HAP-1 (cell line): ENCODE measurements at regions not wholly inside any gene's neighbourhood (a gene's known extent, or its start where the extent isn't known, plus 50 kb on each side); places are given as distances from the start of the nearest gene placed in this dataset.
A peak's percentile ranks its signal among the peaks of the same experiment; 100 is the strongest.
"Not testable (repeated sequence)": the region's sequence is repeated elsewhere in the genome, so short reads cannot be mapped to it uniquely, and the experiment has no call there.

Source experiments
- DNase-seq, 2 experiments: peaks; one replicate each; pipeline ENCODE4 v3.0.0-alpha.2; 2016 to 2020; ENCODE audit warnings: low spot score in 2 of 2
- H3K27me3 ChIP-seq: fragments of 250-450 bp; sonication (Bioruptor Pico); 2 replicates; pipeline ENCODE4 v1.5.1; 2020; ENCODE audit warnings: low read depth, mild to moderate bottlenecking, moderate library complexity
- H3K36me3 ChIP-seq: fragments of 250-450 bp; sonication (Bioruptor Pico); replicated peaks from 2 replicates; pipeline ENCODE4 v1.5.1; 2020; ENCODE audit warnings: mild to moderate bottlenecking
- H3K4me1 ChIP-seq: fragments of 250-450 bp; sonication (Bioruptor Pico); 2 replicates; pipeline ENCODE4 v1.5.1; 2020; ENCODE audit warnings: mild to moderate bottlenecking
- H3K4me3 ChIP-seq: fragments of 250-450 bp; sonication (Bioruptor Pico); 2 replicates; pipeline ENCODE4 v1.5.1; 2020; ENCODE audit warnings: mild to moderate bottlenecking, moderate library complexity
- H3K9me3 ChIP-seq: fragments of 250-450 bp; sonication (Bioruptor Pico); 2 replicates; pipeline ENCODE4 v1.5.1; 2020; ENCODE audit warnings: mild to moderate bottlenecking, moderate library complexity
- in situ Hi-C: fragments of 300-500 bp; cut with MboI; formaldehyde crosslinking; loops from 3 replicates; pipeline ENCODE4 v1.14.3; 2020; ENCODE audit warnings: low sequenced_read_pairs, inconsistent platforms, mixed read lengths

DNA sequence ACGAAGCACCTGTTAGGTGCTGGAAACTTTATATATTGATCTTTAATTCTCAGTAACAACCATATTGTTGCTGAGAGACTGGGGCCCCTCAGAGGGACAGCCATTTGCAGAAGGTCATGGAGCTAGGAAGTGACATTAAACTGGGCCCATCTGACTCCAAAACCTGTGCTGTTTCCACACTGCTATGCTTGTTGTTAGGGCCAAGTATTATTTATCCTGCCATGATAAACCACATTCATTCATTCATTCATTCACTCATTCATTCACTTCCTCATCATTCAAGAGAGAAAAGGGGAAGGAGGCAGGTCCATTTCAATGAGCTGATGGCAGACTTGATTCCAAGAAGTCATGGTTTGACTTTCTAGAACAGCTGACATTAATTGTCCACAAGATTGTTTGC lies 237.4 kb downstream of the STIM2 start:
- Histone ChIP-seq H3K27me3 (no peaks in the 10 kb centered on the region), H3K4me1 (peaks cover 4% of the 10 kb centered on the region; the same call in 1 of the 2 replicates), H3K4me3 (no peak overlapping the region), H3K9me3 (no peaks in the 10 kb centered on the region), H3K36me3 (no peaks in the 10 kb centered on the region)
- DNase-seq, result no peak
- in situ Hi-C loops, result no loop called here

DNA sequence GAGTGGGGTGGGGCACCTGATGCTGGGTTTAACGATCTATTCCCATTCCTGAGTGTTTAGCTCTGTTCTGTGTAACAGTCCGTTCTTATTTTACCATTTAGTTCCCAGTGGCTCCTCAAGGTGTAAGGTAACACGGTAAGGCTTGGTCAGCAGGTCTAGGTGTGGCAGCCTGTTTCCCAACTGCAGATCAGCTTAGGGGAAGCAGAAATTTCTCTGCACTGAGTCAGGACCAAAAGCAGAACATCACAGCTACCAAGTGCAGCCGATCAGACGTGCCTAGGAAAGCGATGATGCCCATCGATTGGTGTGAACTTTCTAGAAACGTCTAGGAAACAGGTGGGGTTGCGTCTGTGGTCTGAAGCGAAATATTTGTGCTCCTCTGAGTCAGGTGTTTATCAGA lies 240.1 kb downstream of the STIM2 start:
- Histone ChIP-seq H3K9me3 (no peaks in the 10 kb centered on the region), H3K27me3 (no peaks in the 10 kb centered on the region), H3K36me3 (no peaks in the 10 kb centered on the region), H3K4me1 (peaks cover 4% of the 10 kb centered on the region; the same call in 1 of the 2 replicates), H3K4me3 (no peak overlapping the region)
- in situ Hi-C loops, result no loop called here
- no peak for DNase-seq

- Histone ChIP-seq H3K4me3 (no peak overlapping the region), H3K27me3 (no peaks in the 10 kb centered on the region), H3K4me1 (peaks cover 4% of the 10 kb centered on the region; the same call in 1 of the 2 replicates), H3K9me3 (no peaks in the 10 kb centered on the region), H3K36me3 (no peaks in the 10 kb centered on the region)
- in situ Hi-C loops, result no loop called here
- DNase-seq, result no peak
These were observed 240.5 kb downstream of the STIM2 start for GRCh38 chr4:27101126-27101525.

DNA sequence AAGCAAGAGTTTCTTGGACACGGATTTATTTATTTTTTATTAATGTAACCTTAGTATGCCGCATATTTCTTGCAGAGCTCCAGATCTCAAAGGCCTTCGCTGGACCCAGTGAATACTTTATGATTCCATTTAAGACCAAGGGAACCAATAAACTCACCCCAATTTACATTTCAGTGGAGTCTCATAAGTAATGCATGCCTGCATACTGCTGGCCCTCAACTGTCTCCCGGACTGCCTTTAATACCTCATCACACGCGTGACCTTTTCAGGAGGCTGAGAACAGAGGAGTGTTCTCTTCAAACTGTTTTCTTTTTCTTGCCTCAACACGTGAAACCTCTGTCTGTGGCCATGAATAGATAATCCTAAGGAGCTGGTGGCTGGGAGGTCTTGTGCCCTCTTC lies 240.9 kb downstream of the STIM2 start:
- DNase-seq, result no peak
- in situ Hi-C loops, result no loop called here
- no peaks in the 10 kb centered on the region for H3K27me3 ChIP-seq
- peaks cover 4% of the 10 kb centered on the region; the same call in 1 of the 2 replicates for H3K4me1 ChIP-seq
- no peaks in the 10 kb centered on the region; the same call in 1 of the 2 replicates for H3K9me3 ChIP-seq
- no peaks in the 10 kb centered on the region for H3K36me3 ChIP-seq
- no peak overlapping the region for H3K4me3 ChIP-seq

DNA sequence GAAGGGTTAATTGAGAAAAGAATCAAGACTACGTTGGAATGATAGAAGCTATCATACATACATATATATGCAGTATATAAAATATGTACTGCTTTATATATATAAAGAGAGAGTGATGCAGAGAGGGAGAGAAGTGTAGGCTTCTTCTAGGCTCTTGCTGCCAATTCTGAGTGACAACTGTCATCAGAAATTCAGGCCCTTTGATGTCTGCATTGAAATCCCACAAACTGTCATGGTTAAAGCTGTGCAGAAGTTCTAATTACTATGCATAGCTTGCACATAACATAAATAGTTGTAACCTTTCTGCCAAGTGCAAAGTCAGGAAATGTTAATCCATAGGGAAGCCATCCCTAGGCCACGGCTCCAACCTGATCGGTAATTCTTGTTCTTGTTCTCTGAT lies 251.0 kb downstream of the STIM2 start:
- Histone ChIP-seq H3K27me3 (no peaks in the 10 kb centered on the region), H3K4me3 (no peak overlapping the region), H3K9me3 (no peaks in the 10 kb centered on the region), H3K36me3 (no peaks in the 10 kb centered on the region), H3K4me1 (peaks cover 4% of the 10 kb centered on the region; the same call in 1 of the 2 replicates)
- no peak for DNase-seq
- in situ Hi-C loops, result no loop called here

GRCh38 chr4:27112587-27112986 lies 251.9 kb downstream of the STIM2 start:
- Histone ChIP-seq H3K4me1 (peaks cover 4% of the 10 kb centered on the region; the same call in 1 of the 2 replicates), H3K9me3 (no peaks in the 10 kb centered on the region), H3K36me3 (no peaks in the 10 kb centered on the region), H3K27me3 (no peaks in the 10 kb centered on the region), H3K4me3 (no peak overlapping the region)
- DNase-seq, result no peak
- in situ Hi-C loops, result no loop called here

DNA sequence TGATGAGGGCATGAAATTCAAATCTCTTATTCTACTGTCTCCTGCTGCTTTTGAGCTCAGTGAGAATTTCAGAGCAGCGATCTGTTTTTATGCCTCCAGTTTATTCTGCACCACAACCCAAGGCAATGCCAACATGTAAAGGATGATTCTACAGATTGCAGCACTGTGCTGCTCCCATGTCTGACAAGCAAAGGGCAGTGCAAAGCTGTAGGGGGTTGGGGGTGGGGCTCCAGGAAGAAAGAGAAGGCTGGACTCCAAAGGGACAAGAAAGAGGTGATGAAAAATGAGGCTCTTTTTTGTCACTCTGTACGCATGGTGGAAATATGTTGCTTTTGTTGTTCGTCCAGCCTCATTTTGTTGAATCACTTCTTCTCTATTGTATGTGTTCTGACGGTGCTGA lies 254.6 kb downstream of the STIM2 start:
- Histone ChIP-seq H3K4me3 (no peak overlapping the region), H3K36me3 (no peaks in the 10 kb centered on the region), H3K4me1 (peaks cover 4% of the 10 kb centered on the region; the same call in 1 of the 2 replicates), H3K27me3 (no peaks in the 10 kb centered on the region), H3K9me3 (no peaks in the 10 kb centered on the region)
- no peak for DNase-seq
- in situ Hi-C loops, result no loop called here

- in situ Hi-C loops, result no loop called here
- H3K4me3 ChIP-seq, result no peak overlapping the region
- no peak for DNase-seq
- no peaks in the 10 kb centered on the region for H3K36me3 ChIP-seq
- H3K9me3 ChIP-seq, result no peaks in the 10 kb centered on the region
- no peaks in the 10 kb centered on the region for H3K27me3 ChIP-seq
- H3K4me1 ChIP-seq, result peaks cover 22% of the 10 kb centered on the region
These were observed 256.8 kb downstream of the STIM2 start for GRCh38 chr4:27117453-27117852.

GRCh38 chr4:27119239-27119638 lies 258.6 kb downstream of the STIM2 start:
- no peaks in the 10 kb centered on the region for H3K27me3 ChIP-seq
- H3K36me3 ChIP-seq, result no peaks in the 10 kb centered on the region
- no peak for DNase-seq
- no peaks in the 10 kb centered on the region for H3K9me3 ChIP-seq
- H3K4me3 ChIP-seq, result no peak overlapping the region
- in situ Hi-C loops, result no loop called here
- H3K4me1 ChIP-seq, result peaks cover 36% of the 10 kb centered on the region

- H3K4me1 ChIP-seq, result peaks cover 37% of the 10 kb centered on the region
- H3K9me3 ChIP-seq, result no peaks in the 10 kb centered on the region
- H3K4me3 ChIP-seq, result no peak overlapping the region
- no peaks in the 10 kb centered on the region for H3K36me3 ChIP-seq
- in situ Hi-C loops, result no loop called here
- no peaks in the 10 kb centered on the region for H3K27me3 ChIP-seq
- peak in 1 of 2 experiments; percentile 20 for DNase-seq
These were observed 261.2 kb downstream of the STIM2 start for GRCh38 chr4:27121830-27122229.

DNA sequence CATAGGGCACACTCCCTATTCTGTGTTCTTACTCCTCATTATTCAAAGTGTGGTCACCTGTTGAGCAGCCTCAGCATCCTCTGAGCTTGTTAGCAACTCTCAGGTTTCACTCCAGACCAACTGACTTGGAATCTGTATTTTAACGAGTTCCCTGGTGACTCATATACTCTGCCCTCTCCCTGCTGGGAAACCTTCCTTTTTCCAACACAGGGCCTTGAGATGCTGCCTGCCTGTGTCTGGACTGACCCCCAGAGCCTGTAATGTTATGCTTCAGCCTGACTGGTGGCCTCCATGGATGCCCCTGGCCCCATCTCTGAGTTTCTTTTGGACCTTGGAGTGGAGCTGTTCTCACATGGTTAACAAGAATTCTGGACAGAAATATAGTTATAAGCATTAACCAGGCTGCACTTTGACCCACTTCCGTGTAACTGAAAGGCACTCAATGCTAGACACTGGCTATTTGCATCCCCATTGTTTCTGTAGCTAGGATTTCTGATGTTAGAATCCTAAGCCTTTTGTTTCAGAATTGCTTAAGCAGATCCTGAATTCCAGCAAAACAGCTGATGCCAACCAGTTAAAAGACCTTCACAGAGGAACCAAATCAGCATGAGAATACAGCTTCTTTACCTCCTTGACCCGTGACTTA lies 262.6 kb downstream of the STIM2 start:
- Histone ChIP-seq H3K4me1 (peaks cover 44% of the 10 kb centered on the region), H3K4me3 (no peak overlapping the region), H3K36me3 (no peaks in the 10 kb centered on the region), H3K27me3 (no peaks in the 10 kb centered on the region), H3K9me3 (no peaks in the 10 kb centered on the region)
- in situ Hi-C loops, result no loop called here
- peak; percentile 70 to 97 for DNase-seq

DNA sequence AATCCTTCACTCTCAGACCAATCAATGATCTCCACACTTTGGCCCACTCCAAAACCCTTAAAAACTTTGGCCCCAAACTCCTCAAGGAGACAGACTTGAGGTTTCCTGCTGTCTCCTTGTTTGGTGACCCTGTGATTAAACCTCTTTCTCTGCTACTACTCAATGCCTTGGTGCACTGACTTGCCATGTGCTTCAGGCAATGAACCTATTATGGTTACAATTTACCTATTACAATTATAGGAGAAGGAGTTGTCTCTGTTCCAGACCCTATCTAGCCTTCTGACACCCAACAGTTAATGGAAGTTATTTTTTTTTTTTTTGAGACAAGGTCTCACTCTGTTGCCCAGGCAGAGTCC lies 263.1 kb downstream of the STIM2 start:
- in situ Hi-C loops, result no loop called here
- no peak overlapping the region for H3K4me3 ChIP-seq
- no peak for DNase-seq
- H3K4me1 ChIP-seq, result peaks cover 44% of the 10 kb centered on the region
- H3K9me3 ChIP-seq, result no peaks in the 10 kb centered on the region
- H3K27me3 ChIP-seq, result no peaks in the 10 kb centered on the region
- no peaks in the 10 kb centered on the region for H3K36me3 ChIP-seq

- H3K9me3 ChIP-seq, H3K4me3 ChIP-seq, H3K27me3 ChIP-seq, H3K36me3 ChIP-seq, in situ Hi-C loops: not testable (repeated sequence)
- DNase-seq, result peak in 1 of 2 experiments; percentile 9
- peaks cover 32% of the 10 kb centered on the region for H3K4me1 ChIP-seq
These were observed 266.3 kb downstream of the STIM2 start for GRCh38 chr4:27126895-27127294.

- in situ Hi-C loops, result no loop called here
- H3K36me3 ChIP-seq, result no peaks in the 10 kb centered on the region
These were observed 267.8 kb downstream of the STIM2 start for GRCh38 chr4:27128443-27128842.

GRCh38 chr4:27129871-27130366 lies 269.3 kb downstream of the STIM2 start:
- Histone ChIP-seq H3K27me3 (no peaks in the 10 kb centered on the region), H3K4me3 (no peak overlapping the region), H3K4me1 (peaks cover 9% of the 10 kb centered on the region), H3K36me3 (no peaks in the 10 kb centered on the region), H3K9me3 (no peaks in the 10 kb centered on the region)
- in situ Hi-C loops, result no loop called here
- DNase-seq, result no peak

More at GRCh38 chr4:27128443-27128842, 267.8 kb downstream of the STIM2 start:
- Histone ChIP-seq H3K27me3 (no peaks in the 10 kb centered on the region), H3K9me3 (no peaks in the 10 kb centered on the region), H3K4me1 (peaks cover 18% of the 10 kb centered on the region), H3K4me3 (no peak overlapping the region)
- DNase-seq, result no peak
